GM21381 (cell line): ENCODE measurements at regions not wholly inside any gene's neighbourhood (a gene's known extent, or its start where the extent isn't known, plus 50 kb on each side); places are given as distances from the start of the nearest gene placed in this dataset.
"Not testable (repeated sequence)": the region's sequence is repeated elsewhere in the genome, so short reads cannot be mapped to it uniquely, and the experiment has no call there.

Source experiments
- ATAC-seq: cut with Tn5 transposase; IDR thresholded peaks from one replicate; pipeline ENCODE4 v1.9.1; 2021; ENCODE audit warnings: mild to moderate bottlenecking, moderate library complexity; ENCODE audit not compliant: unreplicated experiment

- not testable (repeated sequence) for ATAC-seq
Measured at GRCh38 chr6:11457422-11457821, 80.1 kb upstream of the TMEM170B start.

GRCh38 chr6:11452106-11452505 is 85.4 kb upstream of the TMEM170B start:
- ATAC-seq: not testable (repeated sequence)

- ATAC-seq: no peak
Measured at GRCh38 chr6:11450037-11450436, 87.5 kb upstream of the TMEM170B start.

- no peak for ATAC-seq
Measured at GRCh38 chr6:11449408-11449807, 88.1 kb upstream of the TMEM170B start.

GRCh38 chr6:11448038-11448437 is 89.5 kb upstream of the TMEM170B start:
- no peak for ATAC-seq

GRCh38 chr6:11447265-11447664 is 90.3 kb upstream of the TMEM170B start:
- ATAC-seq: no peak

GRCh38 chr6:11445146-11445545 is 92.4 kb upstream of the TMEM170B start:
- ATAC-seq: peak; percentile 20

GRCh38 chr6:11443125-11443524 is 94.4 kb upstream of the TMEM170B start:
- ATAC-seq: not testable (repeated sequence)

GRCh38 chr6:11442495-11442894 is 95.1 kb upstream of the TMEM170B start:
- ATAC-seq: no peak

- no peak for ATAC-seq
Measured at GRCh38 chr6:11439876-11440275, 97.7 kb upstream of the TMEM170B start.

- no peak for ATAC-seq
Measured at GRCh38 chr6:11439017-11439420, 98.5 kb upstream of the TMEM170B start.

- ATAC-seq: no peak
Measured at GRCh38 chr6:11437824-11438459, 99.6 kb upstream of the TMEM170B start.

GRCh38 chr6:11436508-11437096 is 100.9 kb upstream of the TMEM170B start:
- ATAC-seq: no peak

GRCh38 chr6:11434565-11435326 is 102.8 kb upstream of the TMEM170B start:
- ATAC-seq: no peak

GRCh38 chr6:11433860-11434259 is 103.7 kb upstream of the TMEM170B start:
- no peak for ATAC-seq

- ATAC-seq: no peak
Measured at GRCh38 chr6:11432713-11433450, 104.7 kb upstream of the TMEM170B start.

GRCh38 chr6:11432091-11432490 is 105.5 kb upstream of the TMEM170B start:
- ATAC-seq: no peak

- ATAC-seq: no peak
Measured at GRCh38 chr6:11431455-11431937, 106.1 kb upstream of the TMEM170B start.

GRCh38 chr6:11430036-11430435 is 107.5 kb upstream of the TMEM170B start:
- ATAC-seq: no peak

- ATAC-seq: peak; percentile 32
Measured at GRCh38 chr6:11429577-11429976, 108.0 kb upstream of the TMEM170B start.

GRCh38 chr6:11428895-11429294 is 108.7 kb upstream of the TMEM170B start:
- peak; percentile 61 for ATAC-seq
